HG02623 (cell line): ENCODE measurements at regions not wholly inside any gene's neighbourhood (a gene's known extent, or its start where the extent isn't known, plus 50 kb on each side); places are given as distances from the start of the nearest gene placed in this dataset.
A peak's percentile ranks its signal among the peaks of the same experiment; 100 is the strongest.
"Not testable (repeated sequence)": the region's sequence is repeated elsewhere in the genome, so short reads cannot be mapped to it uniquely, and the experiment has no call there.

ENCODE experiments used
- ATAC-seq: cut with Tn5 transposase; IDR thresholded peaks from one replicate; pipeline ENCODE4 v1.9.1; 2021; ENCODE audit warnings: moderate library complexity; ENCODE audit not compliant: unreplicated experiment

- ATAC-seq: no peak
These were observed 127.2 kb downstream of the UTP18 start for GRCh38 chr17:51387582-51387981.

- ATAC-seq: no peak
These were observed 127.6 kb downstream of the UTP18 start for GRCh38 chr17:51387986-51388385.

DNA sequence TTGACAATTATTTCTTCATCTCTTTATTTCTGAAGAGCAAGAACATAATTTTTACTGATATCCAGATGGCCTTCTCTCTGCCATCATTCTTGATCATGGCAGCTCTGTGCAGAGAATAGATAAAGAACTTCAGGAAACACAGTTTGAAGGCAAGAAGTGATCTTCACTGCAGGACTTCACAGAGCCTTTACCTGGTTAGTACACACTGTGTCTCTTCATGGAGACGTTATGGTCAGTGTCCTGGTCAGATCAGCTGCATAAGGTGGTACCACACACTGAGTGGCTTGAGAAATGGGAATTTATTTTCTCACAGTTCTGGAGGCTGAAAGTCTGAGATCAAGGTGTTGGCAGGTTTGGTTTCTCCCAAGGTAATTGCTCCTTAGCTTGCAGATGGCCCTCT, 129.5 kb downstream of the UTP18 start:
- ATAC-seq: no peak

DNA sequence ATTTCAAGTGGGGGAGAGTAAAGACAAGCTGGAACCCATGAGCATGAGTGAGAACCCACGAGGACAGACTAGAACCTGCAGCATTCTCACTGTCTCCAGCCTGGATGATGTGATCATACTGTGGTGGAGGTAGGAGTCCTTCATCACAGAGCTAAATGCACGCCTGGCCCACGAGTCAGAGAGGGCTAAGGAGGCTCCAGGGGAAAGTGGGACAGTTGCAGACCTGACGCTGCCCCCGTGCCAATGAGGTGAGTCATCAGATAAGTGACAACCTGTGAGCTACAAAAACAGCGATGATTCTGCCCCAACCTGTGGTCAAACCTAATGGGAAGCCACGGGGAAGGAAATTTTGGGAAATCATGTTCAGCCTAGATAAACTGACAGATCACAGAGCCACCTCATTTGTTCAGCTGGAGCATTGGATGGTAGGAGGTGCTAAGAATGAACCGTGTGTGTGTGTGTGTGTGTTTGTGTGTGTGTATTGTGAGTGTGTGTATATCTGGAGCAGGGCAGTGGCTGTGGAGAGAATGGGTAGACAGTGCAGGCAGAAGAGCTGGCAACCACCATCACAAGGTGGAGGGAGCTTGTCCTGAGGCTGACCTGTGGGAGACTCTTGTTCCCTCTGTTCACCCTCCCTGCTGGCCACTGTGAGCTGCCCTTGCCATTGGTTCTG, 131.8 kb downstream of the UTP18 start:
- ATAC-seq: no peak

DNA sequence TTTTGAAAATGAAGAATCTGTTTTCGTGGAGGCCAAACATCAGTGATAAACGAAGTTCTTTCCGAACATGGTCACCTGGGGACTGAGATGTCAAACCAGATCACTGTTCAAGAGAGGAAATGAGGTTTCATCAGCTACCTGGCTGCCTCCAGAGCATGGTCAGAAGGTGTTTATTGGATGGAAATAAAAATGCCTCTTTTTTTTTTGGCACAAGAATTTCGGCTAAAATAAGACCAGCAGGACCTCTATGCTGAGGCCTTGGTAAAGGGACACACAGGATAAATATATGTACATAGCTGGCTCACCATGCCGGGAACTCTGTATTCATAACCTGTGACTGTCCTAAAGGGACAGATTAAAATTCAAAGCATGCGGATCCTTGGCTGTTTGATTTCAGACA, 135.3 kb downstream of the UTP18 start:
- no peak for ATAC-seq

GRCh38 chr17:51397361-51398127, 137.2 kb downstream of the UTP18 start:
- no peak for ATAC-seq

- no peak for ATAC-seq
These were observed 137.8 kb downstream of the UTP18 start for GRCh38 chr17:51398128-51398525.

DNA sequence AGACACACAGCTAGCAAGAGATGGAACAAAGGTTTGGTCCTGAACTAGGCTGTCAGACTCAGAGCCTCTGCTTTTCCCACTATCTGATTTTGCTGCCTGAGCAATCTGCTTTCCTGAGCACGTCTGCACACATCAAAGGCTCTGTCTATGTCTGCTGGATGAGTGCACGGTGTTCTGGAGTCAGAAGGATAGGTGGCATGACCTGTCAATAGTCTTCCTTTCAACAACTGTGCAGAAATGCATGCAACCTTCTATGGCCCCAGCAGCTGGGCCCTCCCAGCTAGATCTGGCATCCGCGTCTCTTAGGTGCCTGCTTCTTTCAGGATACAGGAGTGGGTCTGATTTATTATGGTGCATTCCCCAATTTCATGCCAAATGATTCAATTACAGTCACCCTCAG, 138.3 kb downstream of the UTP18 start:
- ATAC-seq: no peak

DNA sequence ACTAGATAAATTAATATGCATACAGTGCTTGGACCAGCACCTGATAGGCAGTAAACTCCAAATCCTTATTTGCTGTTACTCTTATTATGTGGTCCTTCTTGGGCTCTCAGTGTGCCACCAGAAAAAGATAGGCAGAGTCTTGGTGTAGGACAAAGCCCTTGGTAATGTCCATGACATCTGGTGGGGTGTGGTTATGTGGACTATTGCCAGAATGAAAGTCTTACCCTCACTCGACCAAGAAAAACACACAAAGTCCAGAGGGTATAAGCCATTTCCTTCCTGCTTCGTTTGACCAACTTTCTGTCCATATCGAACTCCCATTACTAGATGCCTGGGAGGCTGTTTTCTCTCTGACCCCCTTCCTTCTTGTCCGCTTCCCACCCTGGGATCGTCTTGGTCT, 140.9 kb downstream of the UTP18 start:
- no peak for ATAC-seq

DNA sequence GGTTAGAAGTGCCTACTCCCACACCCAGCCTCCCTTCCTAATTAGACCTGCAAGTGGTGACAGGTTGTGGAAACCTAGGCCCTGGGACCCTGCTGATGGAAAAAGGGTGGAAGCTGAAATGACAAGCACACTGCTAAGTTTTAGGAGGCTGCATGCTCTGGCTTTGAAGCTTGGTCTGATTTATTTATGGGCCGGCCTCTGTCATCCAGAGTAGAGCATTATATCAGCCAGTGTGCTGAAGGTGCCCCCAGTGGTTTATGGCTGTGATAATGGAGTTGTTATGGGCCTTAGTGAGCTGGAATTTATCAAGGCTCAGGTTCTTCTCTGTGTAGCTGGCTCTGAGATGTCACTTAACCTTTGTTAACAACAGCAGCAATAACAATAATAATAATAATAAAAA, 142.6 kb downstream of the UTP18 start:
- no peak for ATAC-seq

GRCh38 chr17:51407576-51407975, 147.2 kb downstream of the UTP18 start:
- ATAC-seq: no peak

DNA sequence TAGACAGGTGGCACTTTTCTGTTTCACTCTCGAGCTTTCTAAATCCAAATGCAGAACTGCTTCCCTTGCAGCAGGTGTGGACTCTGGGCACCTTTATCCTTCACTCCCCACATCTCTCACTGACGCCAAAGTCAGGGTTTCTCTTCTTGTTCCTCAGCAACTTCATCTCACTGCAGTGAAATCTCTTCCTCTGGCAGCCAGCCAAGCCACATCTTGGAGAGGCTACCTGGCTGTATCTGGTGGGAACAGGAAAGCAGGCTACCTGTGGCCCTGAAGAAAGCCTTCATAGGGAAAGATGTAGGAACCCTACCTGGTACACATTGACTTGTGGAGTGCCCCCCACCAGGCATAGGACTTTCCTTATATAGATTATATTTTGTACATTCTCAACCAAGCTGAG, 159.1 kb downstream of the UTP18 start:
- no peak for ATAC-seq

DNA sequence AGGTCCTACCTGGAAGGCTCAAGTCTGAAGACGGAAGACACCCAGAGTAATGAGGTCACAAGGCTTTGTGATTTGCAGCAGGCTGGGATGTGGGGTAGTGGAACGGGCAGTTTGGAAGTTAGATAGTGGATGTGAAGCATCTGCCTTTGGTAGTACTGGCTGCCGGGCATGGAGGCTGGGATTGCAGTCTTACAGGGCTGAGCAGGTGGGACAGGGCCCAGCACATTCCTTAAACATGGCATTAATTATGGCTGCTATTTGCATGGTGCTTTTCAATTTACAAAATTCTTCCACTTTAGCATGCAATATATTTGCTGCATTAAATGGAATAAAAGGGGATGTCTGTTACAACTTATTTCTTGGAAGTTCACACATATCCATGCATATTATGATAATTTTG, 161.2 kb downstream of the UTP18 start:
- no peak for ATAC-seq

DNA sequence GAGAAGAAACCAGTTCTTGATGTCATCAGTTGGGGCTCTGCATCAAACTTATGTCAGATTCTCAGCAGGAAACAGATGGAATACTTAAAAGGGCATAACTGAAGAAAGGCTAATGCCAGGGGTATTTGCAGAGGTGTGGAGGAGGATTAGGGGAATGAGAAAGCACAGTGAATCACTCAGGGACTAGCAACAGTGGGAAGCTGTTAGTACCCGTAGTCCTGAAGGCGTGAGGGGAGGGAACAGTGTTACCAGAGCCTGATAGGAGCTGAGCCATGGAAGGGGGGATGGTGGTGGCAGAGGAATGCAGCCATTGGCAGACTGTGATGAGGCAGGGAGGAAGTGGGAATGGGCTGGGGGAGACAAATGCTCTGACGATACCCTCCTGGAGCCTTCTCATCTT, 162.3 kb downstream of the UTP18 start:
- no peak for ATAC-seq

- ATAC-seq: no peak
These were observed 163.2 kb downstream of the UTP18 start for GRCh38 chr17:51423421-51424160.

GRCh38 chr17:51425773-51426172, 165.4 kb downstream of the UTP18 start:
- no peak for ATAC-seq

- peak; percentile 16 for ATAC-seq
These were observed 167.0 kb downstream of the UTP18 start for GRCh38 chr17:51427323-51427811.

DNA sequence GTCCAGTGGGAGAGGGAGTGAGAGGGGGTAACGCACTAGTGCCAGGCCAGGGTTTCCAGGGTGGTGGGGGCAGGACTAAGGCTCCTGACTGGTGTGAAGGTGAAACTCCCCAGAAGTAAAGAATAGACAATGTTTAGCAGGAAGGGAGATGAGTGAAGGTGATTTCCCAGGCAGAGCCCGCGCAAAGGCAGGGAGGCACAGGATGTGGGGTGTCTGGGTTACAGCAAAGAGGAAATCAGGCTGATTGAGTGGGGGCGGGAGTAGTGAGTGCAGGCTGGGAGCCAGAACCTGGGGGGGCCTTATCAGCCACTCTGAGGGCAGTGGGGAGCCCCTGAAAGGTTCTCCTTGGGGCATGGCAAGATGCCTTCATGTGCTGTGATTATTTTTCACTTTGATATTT, 167.5 kb downstream of the UTP18 start:
- ATAC-seq: peak; percentile 52

GRCh38 chr17:51428668-51429495, 168.5 kb downstream of the UTP18 start:
- ATAC-seq: no peak

- ATAC-seq: not testable (repeated sequence)
These were observed 169.6 kb downstream of the UTP18 start for GRCh38 chr17:51429938-51430337.

- ATAC-seq: no peak
These were observed 170.2 kb downstream of the UTP18 start for GRCh38 chr17:51430591-51430990.
